Peyer's patch (tissue), 4 donors: ENCODE measurements at regions not wholly inside any gene's neighbourhood (a gene's known extent, or its start where the extent isn't known, plus 50 kb on each side); places are given as distances from the start of the nearest gene placed in this dataset.

ENCODE experiments used
- DNase-seq, 3 donors: peaks; one replicate each; pipeline ENCODE4 v3.0.0-alpha.2; 2017 to 2019
- H3K27ac ChIP-seq, 4 donors: fragments of 200-600 bp; sonication (generic); one replicate each; pipeline ENCODE4 v1.5.1; 2016 to 2019
- H3K27me3 ChIP-seq, 2 donors: fragments of 200-600 bp; sonication (generic); one replicate each; pipeline ENCODE4 v1.5.1; 2019
- H3K36me3 ChIP-seq, 3 donors: fragments of 200-600 bp; sonication (generic); one replicate each; pipeline ENCODE4 v1.5.1; 2016 to 2019
- H3K4me1 ChIP-seq, 4 donors: fragments of 200-600 bp; sonication (generic); one replicate each; pipeline ENCODE4 v1.5.1; 2016 to 2019
- H3K4me3 ChIP-seq, 4 donors: fragments of 200-600 bp; sonication (generic); 1 replicate in 3 of 4; 2 replicates in 1 of 4; pipeline ENCODE4 v1.5.1; 2016 to 2019; ENCODE audit warnings: mild to moderate bottlenecking in 1 of 4
- H3K9me3 ChIP-seq, 4 donors: fragments of 200-600 bp; sonication (generic); one replicate each; pipeline ENCODE4 v1.5.1; 2016 to 2019; ENCODE audit warnings: mild to moderate bottlenecking in 1 of 4
- CTCF ChIP-seq, 6 experiments: fragments of 450-650 bp in 4 of 6; fragments of 200-600 bp in 2 of 6; sonication (generic) in 1 of 6; IDR thresholded peaks; one replicate each; pipeline ENCODE4 v1.5.1; 2017 to 2019; ENCODE audit warnings: antibody characterized with exemption in 6 of 6, mild to moderate bottlenecking in 3 of 6, moderate library complexity in 1 of 6
- POLR2A ChIP-seq, 2 donors: fragments of 450-650 bp; IDR thresholded peaks; one replicate each; pipeline ENCODE4 v1.5.1; 2017; ENCODE audit warnings: antibody characterized with exemption in 2 of 2, mild to moderate bottlenecking in 2 of 2, moderate library complexity in 2 of 2

- no peak for DNase-seq
- no peaks in the 10 kb centered on the region for H3K4me1 ChIP-seq
Measured at GRCh38 chr19:28960986-28961705, 251.8 kb downstream of the UQCRFS1 start.

GRCh38 chr19:28960586-28960985 lies 252.4 kb downstream of the UQCRFS1 start:
- Histone ChIP-seq H3K27ac (no peak overlapping the region), H3K9me3 (no peaks in the 10 kb centered on the region), H3K36me3 (no peaks in the 10 kb centered on the region), H3K27me3 (no peaks in the 10 kb centered on the region), H3K4me3 (no peak overlapping the region), H3K4me1 (no peaks in the 10 kb centered on the region)
- no peak for DNase-seq
- TF ChIP-seq POLR2A (IDR thresholded peaks at IDR 0.05) (no peak), CTCF (IDR thresholded peaks at IDR 0.05) (no peak)

More at GRCh38 chr19:28960986-28961705, 251.8 kb downstream of the UQCRFS1 start:
- no peaks in the 10 kb centered on the region for H3K9me3 ChIP-seq
- H3K27ac ChIP-seq, result no peak overlapping the region
- no peaks in the 10 kb centered on the region for H3K27me3 ChIP-seq
- no peak overlapping the region for H3K4me3 ChIP-seq
- TF ChIP-seq POLR2A (IDR thresholded peaks at IDR 0.05), result no peak
- TF ChIP-seq CTCF (IDR thresholded peaks at IDR 0.05), result no peak
- no peaks in the 10 kb centered on the region for H3K36me3 ChIP-seq

- no peak for TF ChIP-seq POLR2A (IDR thresholded peaks at IDR 0.05)
- TF ChIP-seq CTCF (IDR thresholded peaks at IDR 0.05), result no peak
- no peak overlapping the region for H3K27ac ChIP-seq
- H3K4me3 ChIP-seq, result no peak overlapping the region
- H3K4me1 ChIP-seq, result no peaks in the 10 kb centered on the region
- no peaks in the 10 kb centered on the region for H3K36me3 ChIP-seq
- no peak for DNase-seq
- no peaks in the 10 kb centered on the region for H3K9me3 ChIP-seq
- no peaks in the 10 kb centered on the region for H3K27me3 ChIP-seq
Measured at GRCh38 chr19:28956961-28957360, 256.0 kb downstream of the UQCRFS1 start.

- H3K27ac ChIP-seq, result no peak overlapping the region
- no peaks in the 10 kb centered on the region for H3K9me3 ChIP-seq
- DNase-seq, result no peak
- H3K4me3 ChIP-seq, result no peak overlapping the region
- H3K36me3 ChIP-seq, result no peaks in the 10 kb centered on the region
- no peaks in the 10 kb centered on the region for H3K4me1 ChIP-seq
- H3K27me3 ChIP-seq, result no peaks in the 10 kb centered on the region
- TF ChIP-seq CTCF (IDR thresholded peaks at IDR 0.05), result no peak
- TF ChIP-seq POLR2A (IDR thresholded peaks at IDR 0.05), result no peak
Measured at GRCh38 chr19:28956421-28956820, 256.5 kb downstream of the UQCRFS1 start.

- no peaks in the 10 kb centered on the region for H3K27me3 ChIP-seq
- no peak overlapping the region for H3K27ac ChIP-seq
- H3K9me3 ChIP-seq, result no peaks in the 10 kb centered on the region
- TF ChIP-seq POLR2A (IDR thresholded peaks at IDR 0.05), result no peak
- no peak for TF ChIP-seq CTCF (IDR thresholded peaks at IDR 0.05)
- no peak overlapping the region for H3K4me3 ChIP-seq
- H3K4me1 ChIP-seq, result no peaks in the 10 kb centered on the region
- no peaks in the 10 kb centered on the region for H3K36me3 ChIP-seq
- DNase-seq, result no peak
Measured at GRCh38 chr19:28949535-28949934, 263.4 kb downstream of the UQCRFS1 start.
